HG03354 (cell line): ENCODE measurements at regions not wholly inside any gene's neighbourhood (a gene's known extent, or its start where the extent isn't known, plus 50 kb on each side); places are given as distances from the start of the nearest gene placed in this dataset.

Source experiments
- ATAC-seq: cut with Tn5 transposase; IDR thresholded peaks from one replicate; pipeline ENCODE4 v1.9.1; 2021; ENCODE audit warnings: mild to moderate bottlenecking; ENCODE audit not compliant: unreplicated experiment, poor library complexity, severe bottlenecking

DNA sequence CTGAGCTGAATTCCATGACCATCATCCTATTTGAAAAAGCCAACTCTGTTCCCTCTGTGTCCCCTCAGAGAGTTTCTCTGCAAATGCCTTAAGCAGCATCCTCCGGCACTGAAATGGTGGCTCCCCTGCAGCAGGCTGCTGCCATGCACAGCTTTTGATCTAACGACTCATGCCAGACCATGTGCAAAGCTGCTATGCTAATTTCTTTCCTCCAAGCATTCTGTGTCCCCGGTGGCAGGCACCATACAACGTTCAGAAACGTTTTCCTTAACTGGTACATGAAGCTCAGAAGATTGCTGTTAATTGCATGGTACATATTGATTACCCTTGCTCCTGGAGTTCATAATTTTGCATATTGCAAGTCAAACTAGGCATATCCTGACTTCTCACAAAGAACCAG lies 336.8 kb downstream of the RBM43 start:
- no peak for ATAC-seq

DNA sequence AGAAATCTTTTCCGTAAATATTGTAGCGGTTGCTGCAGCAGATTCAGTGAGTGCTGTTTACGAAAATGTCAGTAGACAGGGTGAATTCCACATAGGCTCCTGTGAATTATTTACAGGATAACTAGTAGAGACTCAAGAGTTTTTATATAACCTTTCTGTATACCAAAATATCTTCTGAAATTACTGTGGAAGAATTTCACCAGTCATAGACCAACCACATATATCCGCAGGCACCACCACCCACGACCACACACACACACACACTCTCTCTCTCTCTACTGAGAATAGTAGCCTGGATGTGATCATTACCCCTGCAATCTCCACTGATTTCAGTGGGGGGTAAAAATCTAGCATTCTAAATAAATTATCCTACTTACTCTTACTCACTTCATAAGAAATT lies 341.8 kb downstream of the RBM43 start:
- no peak for ATAC-seq

DNA sequence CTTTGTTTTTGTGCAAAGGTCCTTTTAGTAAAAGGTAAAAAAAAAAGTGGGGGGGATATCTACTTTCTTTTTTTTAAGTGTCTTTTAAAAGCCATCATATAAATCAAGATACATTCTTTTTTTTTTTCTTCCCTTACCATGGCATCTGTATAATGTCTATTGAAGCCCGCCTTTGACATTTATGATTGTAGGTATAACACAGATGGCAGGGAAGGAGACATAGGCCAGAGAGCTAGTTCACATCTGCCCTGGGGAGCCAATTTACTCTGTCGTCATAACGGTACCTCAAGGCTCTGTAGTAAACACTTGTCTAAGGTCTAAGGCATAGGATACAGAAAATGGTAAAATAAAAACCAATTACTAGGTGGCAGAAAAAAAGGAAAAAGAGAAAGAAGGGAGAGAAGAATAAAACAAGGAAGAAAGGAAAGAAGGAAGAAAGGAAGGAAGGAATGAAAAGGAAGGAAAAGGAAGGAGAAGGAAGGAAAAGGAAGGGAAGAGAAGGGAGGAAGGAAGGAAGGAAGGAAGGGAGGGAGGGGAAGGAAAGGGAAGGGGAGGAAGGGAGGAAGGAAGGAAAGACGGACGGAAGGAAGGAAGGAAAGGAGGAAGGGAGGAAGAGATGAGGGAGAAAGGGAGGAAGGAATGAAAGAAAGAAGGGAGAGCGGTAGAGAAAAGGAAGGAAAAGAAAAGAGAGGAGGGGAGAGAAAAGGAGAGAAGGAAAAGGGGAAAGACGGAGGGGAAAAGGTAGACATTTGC lies 343.5 kb downstream of the RBM43 start:
- no peak for ATAC-seq

DNA sequence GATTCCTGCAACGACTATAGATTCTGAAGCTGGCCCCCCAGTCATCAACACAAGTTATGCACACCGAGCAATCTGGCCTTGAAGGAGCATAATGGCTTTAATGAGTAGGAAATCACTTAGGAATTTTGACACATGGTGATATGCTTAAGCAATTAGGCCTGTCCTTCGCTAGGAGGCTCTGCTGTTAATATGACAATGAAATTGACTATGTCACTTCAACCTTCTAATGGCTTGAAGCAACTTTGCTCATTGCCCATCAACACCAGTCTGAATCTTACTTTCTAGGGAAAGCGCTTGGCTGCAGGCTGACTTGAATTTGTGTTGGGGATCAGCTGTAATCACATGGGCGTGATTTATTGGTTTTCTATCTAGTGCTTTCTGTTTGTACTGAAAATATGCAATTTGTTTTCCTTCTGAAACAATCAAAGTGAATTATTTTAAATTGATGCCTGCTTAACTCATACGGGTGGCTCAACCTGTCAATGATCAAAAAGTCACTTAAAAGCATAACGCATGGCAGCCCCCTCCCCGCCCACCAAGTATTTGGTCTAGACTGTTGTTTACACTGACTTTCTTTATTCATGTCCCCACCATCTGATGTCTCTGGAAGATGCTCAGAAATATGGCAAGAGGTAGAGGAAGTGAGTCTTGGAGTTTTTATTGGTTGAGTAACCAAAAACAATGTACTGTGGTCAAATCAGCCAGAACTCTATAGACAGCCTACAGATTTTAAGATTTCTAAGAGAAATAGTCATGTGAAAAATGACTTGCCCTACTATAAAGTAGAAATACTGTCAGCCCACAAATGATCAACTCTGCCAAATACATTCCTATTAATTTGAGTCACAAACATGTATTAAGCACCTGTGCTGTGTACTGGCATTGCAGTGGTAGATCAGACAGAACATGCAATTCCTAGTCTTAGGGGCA lies 344.9 kb downstream of the RBM43 start:
- ATAC-seq = no peak

DNA sequence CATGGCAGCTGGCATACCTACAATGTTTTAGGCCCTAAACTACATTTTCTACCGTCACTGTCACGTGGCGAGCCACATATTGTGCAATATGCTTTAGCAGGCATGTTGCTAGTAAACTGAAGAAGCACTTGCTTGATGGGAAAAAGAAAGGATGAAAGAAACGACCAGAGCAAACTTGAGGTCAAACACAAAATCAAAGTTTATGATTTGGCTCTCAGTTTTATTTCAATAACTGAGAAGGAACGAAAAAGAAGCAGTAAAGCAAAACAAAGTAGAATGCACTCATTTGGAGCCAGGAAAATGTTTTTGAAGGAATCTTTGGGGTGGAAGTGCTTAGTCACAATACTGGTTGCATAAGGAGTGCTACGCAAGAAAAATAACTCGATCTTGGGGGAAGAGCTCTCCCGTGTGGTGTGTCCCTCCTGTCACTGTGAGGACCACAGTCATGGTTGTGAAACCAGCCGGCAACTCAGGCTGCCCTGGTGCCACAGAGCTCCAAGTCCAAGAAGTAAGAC lies 349.8 kb downstream of the RBM43 start:
- no peak for ATAC-seq

DNA sequence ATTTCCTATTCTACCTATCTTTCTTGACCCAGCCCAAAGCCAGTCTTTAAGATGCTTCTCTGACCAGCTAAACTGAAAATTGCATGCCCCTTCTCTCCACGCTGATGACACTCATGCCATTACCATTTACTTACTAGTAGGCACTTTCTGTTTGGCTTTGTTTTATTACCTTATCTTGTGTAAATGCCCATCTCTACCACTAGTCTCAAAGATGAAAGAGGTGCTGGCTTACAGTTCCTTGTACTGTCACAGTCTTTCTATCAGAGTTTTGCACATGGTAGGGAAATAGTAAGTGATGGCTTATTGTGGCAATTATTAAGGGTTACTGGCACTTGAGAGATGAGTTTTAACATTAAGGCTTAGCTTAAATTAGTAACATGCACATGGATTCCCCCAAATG lies 352.1 kb downstream of the RBM43 start:
- ATAC-seq = peak; percentile 53

DNA sequence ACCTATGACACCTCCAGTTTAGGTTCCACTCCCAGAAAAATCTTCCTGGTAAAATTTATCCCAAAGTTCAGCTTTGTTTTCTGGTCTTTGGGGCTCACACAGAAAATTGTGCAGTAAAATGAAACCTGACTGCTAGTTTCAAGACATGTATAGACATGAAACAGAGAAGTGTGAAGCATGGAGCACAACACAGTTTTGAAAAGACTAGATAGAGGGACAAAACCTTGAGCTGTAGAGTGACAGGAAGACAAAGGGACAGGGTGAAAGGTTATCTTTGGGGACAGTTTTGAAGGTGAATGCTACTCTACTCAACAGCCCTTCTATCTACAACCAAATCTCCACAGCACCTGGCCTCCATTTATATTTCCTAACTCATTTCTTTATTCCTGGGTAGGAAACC lies 352.6 kb downstream of the RBM43 start:
- ATAC-seq = peak; percentile 45

DNA sequence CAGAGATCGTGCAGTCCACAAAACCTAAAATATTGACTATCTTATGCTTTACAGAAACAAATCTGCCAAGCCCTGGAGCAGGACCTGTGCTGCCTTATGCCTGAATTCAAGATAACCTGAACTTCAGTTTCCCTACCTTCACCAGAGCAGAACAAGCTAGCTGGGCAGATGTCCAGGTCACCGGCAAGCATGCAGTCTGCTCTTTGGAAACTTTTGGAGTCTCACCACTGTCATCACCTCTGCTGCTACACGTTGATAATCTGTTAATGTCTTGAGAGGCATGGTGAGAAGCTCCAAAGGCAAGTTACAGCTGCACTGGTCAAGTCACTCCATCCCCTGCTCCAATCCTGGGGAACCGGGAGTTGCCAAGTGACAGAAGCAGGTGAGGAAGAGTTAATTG lies 354.2 kb downstream of the RBM43 start:
- ATAC-seq = no peak

DNA sequence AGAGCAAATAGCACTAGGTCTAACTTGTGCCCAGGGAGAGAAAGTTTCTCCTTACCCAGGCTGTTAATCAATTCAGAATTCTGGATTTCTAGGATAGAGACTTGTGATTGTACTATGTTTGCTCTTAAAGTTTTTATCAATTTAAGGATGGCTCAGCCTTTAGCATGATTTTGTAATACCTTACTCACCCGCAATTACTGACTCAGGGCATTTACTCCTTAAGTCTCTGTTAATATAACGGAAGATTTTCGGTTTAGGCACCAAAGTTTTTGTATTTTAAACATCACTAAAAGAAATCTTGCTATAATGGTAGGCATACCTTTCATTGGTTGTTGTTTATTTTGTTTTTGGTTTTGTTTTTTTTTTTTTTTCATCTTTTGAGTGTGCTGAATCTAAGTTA lies 358.2 kb downstream of the RBM43 start:
- no peak for ATAC-seq

DNA sequence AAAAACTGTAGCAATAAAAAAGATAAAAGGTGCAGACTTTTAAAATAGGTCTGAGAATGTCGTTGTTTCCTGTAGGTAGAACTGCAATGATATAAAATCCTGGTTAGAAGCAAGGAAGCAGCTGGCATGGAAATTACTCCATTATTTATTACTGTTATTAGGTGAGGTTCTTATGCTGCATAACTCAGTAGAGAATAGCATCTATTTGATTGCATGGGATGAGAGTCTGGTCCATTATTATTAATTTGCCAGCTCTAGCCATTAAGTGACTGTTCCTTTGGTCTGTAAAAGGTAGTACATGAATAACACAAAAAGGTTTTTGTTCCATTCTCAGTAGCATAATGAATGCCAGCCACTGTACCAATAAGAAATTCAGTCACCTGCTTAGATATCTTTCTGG lies 358.6 kb downstream of the RBM43 start:
- ATAC-seq = no peak

DNA sequence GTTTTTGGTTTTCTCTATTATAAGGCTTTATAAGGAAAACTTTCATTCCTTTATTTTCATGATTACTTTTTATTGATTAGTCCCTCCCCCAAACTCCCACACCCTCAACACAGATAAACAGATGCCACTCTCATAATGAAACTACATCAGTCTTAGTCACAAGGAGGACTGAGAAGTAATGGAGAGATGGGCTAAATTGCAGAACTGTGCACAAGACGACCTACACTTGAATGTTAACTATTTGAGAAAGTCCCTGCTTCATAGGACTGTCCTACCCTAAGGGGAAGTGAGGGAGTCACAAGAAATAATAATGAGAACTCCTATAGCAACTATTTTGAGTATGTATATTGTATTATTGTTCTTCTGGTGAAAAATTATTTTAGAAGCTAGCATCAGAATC lies 360.8 kb downstream of the RBM43 start:
- no peak for ATAC-seq

DNA sequence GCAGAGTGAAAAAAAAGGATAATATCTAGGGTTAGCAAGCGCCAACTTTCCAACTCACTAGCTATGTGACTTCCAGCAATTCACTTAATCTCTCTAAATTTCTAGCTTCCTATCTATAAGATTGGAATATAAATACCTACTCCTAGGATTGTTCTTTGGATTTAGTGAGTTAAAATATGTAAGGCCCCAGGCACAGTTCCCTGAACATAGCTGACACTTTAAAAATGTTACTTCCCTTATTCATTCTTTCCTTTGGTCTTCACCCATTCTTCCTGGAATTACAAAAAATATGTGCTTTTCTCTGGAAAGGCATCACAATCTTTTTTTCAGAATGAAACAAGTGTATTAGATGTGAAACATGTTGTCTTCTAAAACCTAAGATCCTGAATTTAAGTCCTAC lies 365.7 kb downstream of the RBM43 start:
- no peak for ATAC-seq

DNA sequence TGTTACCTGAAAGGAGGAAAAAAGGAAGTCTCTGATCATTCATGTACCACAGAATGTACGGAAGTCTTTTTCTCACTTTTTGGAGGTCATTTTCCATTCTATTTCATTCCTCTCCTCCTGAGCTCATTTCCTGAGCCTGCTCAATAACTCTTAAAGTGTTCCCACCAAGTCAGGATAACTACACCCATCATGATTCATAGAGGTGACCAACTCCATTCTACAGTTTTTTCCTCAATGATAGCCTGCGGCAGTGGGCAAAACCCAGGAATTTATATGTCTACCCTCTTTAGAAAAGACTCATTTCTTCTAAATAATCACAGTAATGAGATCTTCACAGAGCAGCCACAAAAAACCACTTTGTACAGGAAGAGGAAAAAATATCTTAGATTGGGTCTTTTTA lies 372.5 kb downstream of the RBM43 start:
- no peak for ATAC-seq

DNA sequence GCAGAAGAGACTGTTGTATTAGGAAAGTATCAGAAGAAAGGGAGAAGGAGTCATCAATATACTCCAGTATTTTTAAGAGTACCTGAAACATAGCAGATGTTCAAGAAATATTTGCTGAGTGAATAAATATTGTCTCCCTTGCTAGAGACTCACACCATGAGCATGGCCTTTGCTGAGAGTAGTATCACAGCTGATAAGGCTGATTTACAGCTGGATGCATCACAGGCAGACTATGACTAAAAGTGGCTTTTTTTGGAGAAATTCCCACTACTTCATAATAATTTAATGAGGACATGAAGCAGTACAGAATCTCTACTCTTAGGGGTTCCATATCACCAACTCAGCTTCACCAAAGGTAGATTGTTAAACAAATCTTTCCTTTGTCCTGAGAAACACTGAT lies 373.3 kb downstream of the RBM43 start:
- no peak for ATAC-seq

DNA sequence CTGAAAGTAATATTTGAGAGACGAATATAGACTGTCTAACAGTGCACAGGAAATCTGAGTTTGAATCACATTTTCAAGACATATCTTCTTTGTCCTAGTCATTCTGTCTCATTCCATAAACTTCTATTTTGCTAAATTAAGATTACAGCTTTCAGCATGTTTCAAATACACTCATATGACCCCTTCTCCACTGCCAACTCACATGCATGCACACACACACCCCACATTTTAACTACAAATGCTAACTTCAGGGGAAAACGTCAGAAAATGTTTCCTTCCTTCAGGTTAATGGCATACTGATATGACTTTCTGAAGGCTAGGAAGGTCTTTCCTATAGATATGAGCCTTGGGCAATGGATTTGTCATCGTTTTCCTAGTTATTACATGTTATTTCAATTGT lies 373.7 kb downstream of the RBM43 start:
- ATAC-seq = no peak

DNA sequence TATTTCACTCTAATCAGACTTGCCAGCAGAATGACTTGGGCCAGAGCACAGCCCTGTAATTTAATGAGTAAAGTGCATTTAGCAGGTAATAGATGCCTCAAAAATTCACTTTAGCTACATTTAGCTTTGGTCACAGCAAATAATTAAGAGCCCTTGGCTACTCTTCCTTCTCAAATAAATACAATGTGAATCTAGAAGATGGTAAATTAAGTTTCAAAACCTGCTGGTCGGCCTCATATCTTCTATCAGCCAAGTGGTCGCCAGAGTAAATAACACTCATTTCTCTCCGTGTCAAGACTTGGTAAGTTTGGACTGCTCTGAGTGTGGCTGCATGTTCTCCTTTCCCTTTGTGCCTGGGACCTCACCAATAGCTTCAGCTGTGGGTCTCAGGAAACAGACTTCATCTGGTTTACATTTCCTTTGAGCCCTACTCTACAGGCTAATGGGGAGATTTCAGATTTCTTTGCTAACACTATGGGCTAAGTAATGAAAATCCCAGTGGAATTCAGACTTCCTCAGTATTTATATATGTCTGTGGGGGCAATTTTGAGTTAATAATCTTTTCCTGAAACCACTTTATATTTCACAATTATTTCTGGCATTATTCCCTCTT lies 375.8 kb downstream of the RBM43 start:
- ATAC-seq = no peak

DNA sequence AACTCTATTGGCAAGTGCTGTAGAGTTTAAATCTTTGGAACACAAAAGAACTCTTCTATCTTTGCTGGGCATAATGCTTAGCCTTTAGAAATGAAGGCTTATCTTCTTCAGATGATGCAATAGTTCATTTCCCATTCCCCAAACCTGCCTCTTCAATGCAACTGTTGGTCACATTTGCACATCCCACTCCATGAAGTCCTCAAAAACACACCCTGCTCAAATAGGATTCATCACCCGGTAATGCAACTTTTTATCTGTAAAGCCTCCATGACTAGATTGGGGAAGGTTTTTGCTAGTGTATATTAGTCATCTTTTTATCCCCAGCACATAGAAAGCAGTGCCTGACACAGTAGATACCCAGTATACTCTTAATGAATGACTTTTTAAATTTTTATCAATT lies 376.4 kb downstream of the RBM43 start:
- ATAC-seq = no peak

DNA sequence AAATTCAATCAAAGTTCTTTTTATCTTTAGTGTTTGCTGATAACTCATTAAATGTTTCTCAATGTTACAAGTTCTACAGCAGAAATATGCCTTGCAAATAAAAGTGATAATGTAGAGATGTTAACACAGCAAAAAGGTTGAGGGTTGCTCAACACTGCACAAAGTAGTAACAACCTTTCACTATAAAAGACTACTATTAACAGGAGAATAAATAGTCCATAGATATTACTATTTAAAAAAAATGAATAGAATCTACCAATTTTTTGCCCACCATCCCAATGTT lies 378.1 kb downstream of the RBM43 start:
- no peak for ATAC-seq

DNA sequence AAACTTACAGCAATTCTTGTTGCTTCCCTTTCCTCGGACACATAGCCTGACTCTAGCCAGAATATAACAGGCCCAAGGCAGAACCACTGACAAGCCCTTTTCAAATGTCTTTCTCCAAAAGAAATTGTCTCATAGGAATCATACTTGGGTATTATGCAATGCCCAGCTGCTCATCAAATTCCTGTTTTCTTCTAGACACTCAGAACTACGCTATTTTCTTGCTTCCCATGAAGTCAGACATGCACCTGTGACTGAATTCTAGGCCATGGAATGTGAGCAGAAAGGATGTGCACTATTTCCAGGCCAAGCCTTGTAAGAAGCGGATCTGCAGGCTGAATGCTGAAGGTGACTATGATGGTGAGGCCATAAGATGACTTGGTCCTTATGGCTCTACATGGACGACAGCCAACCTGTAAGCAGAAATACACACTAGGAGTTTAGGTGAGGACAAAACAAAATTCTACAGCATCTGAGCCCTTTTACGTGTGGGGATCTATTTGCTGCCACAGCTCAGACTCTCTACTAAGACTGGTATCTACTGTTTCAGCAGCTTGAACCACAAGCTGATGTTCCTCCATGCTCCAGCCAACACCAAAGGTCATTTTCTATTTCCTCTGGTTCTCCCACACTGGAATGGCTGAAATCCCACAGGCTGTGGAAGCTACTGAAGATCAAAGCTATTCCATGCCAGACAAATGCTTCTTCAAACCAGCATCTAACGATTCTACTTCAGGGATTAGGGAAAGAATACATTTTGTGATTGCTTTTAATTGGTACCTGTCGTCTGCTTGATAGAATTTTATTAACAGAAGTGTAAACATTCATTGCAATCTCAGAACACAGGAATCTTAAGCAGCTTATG lies 378.7 kb downstream of the RBM43 start:
- no peak for ATAC-seq

DNA sequence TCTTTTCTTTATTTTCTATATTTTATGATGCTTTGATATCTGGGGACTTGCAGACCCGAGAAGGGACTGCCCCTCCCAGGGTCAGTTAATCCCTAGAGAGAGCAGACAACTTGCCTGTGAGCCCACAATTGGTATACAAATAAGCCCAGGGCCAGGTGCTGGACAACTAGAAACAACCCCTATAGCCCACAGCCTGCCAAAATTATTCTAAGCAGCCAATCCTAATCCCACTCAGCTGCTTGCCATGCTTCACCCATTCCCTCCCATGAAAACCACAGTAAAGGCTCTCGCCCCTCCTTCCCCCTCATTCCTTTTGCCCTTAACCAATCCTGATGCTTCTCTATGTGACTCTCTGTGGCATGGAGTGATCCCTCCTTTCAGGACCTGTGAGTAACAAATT lies 380.7 kb downstream of the RBM43 start:
- ATAC-seq = no peak
